Activated naive CD8-positive, alpha-beta T cell (primary cell): ENCODE measurements at regions not wholly inside any gene's neighbourhood (a gene's known extent, or its start where the extent isn't known, plus 50 kb on each side); places are given as distances from the start of the nearest gene placed in this dataset.

Experiments
- H3K27ac Mint-ChIP-seq: one replicate; pipeline ENCODE4 v1.8.0; 2021; ENCODE audit warnings: mixed read lengths
- H3K27me3 Mint-ChIP-seq: one replicate; pipeline ENCODE4 v1.8.0; 2021; ENCODE audit warnings: mixed read lengths
- H3K36me3 Mint-ChIP-seq: one replicate; pipeline ENCODE4 v1.8.0; 2021; ENCODE audit warnings: mixed read lengths
- H3K4me1 Mint-ChIP-seq: one replicate; pipeline ENCODE4 v1.8.0; 2021; ENCODE audit warnings: low read depth, mixed read lengths
- H3K4me3 Mint-ChIP-seq: one replicate; pipeline ENCODE4 v1.8.0; 2021; ENCODE audit warnings: mild to moderate bottlenecking, mixed read lengths
- H3K9me3 Mint-ChIP-seq: one replicate; pipeline ENCODE4 v1.8.0; 2021; ENCODE audit warnings: low read depth, mixed read lengths

DNA sequence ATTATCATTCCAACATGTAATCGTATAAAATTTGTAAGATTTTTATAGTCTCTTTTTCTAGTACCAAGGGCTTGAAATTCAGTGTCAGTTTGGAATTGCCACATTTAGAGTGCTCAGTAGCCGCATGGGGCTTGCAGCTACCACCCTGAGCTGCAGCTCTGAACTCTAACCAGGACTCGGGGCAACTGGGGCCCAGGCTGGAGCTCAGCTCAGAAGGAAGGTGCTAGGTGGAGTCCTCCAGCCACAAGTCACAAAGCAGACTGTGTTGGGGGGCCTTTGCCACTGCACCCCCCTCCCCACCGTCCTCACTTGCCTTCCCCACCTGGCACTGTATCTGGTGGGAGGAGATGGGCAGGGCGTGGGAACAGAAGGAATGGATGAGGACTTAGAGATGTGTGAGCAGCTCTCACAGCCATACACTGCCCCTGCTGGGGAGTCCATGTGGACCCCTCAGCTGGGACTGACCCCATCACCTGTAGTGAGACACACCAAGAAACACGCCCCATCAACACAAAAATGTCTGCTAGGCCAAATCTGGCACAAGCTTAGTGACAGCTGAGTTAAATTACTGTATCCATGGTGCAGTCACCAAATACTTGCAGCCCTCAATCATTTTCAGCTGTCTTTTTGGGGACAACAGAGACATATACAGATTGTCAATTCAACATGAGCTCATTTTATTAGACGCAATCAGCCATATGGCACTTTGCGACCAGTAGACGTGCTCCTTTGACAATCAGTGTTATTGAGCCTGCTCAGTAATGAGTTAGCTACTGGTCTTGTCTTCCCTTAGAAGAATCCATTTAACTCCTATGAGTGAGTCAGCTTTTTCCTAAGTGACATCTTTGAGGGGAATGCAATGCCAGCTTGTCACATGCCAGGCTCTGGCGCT is 241.7 kb upstream of the RAB4A start:
- Mint-ChIP-seq H3K9me3 (no peaks in the 10 kb centered on the region), H3K36me3 (no peaks in the 10 kb centered on the region), H3K4me3 (no peak overlapping the region), H3K27me3 (no peaks in the 10 kb centered on the region), H3K27ac (no peak overlapping the region), H3K4me1 (peaks cover 15% of the 10 kb centered on the region)

DNA sequence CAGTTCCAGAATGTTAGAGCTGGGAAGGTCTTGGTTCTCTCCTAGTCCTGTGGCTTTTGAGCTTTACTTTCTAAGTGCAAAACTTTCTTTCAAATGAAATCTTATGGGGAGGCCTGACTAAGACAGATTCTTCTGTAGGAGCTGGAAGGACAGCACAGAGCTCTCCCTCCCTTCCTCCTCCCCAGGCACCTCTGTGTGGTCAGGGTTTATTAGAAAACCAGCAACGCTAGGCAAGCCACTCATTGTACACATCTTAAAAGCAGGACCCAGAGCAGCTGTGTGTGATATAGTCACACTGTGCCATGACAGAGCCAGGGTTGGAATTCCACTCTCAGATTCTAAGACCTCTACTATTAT is 241.1 kb upstream of the RAB4A start:
- Mint-ChIP-seq H3K4me1 (peaks cover 19% of the 10 kb centered on the region), H3K27ac (no peak overlapping the region), H3K36me3 (no peaks in the 10 kb centered on the region), H3K9me3 (no peaks in the 10 kb centered on the region), H3K4me3 (no peak overlapping the region), H3K27me3 (no peaks in the 10 kb centered on the region)

DNA sequence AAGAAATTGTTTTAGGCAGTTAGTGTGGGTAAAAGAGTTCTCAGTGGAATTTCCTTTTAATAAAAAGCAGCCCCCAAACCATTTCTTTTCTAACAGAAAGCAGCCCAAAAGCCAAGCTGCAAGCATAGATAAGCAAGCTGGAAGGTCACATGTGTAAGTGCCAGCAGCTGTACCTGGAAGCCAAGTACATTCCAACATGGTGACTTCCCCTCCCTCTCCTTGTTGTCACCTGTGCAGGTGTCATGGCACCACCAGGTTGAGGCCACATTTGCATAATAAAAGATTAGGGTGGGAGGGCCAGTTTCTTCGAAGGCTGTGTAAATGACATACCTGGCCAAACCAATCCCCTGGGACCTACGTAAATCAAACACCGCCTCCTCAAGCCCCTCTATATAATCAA is 240.3 kb upstream of the RAB4A start:
- no peaks in the 10 kb centered on the region for H3K27me3 Mint-ChIP-seq
- H3K4me1 Mint-ChIP-seq: peaks cover 27% of the 10 kb centered on the region
- H3K27ac Mint-ChIP-seq: no peak overlapping the region
- H3K36me3 Mint-ChIP-seq: no peaks in the 10 kb centered on the region
- H3K4me3 Mint-ChIP-seq: no peak overlapping the region
- no peaks in the 10 kb centered on the region for H3K9me3 Mint-ChIP-seq

DNA sequence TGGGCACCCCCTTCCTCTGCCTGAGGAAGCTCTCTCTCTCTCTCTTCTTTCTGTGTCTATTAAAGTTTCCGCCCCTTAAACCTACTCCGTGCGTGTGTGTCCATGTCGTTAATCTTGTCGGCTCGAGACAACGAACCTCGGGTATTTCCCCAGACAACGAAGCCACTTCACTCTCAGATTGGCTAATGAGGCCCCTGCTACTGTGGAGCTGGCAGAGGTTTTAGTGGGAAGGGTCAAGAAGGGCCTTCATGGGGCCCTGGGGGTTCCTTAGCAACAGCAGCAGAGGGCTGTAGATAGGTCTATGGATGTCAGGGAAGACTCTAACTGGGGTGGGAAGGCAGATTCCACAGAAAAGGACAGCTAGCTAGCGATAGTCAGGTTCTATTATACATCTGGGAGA is 239.8 kb upstream of the RAB4A start:
- H3K36me3 Mint-ChIP-seq: no peaks in the 10 kb centered on the region
- peaks cover 32% of the 10 kb centered on the region for H3K4me1 Mint-ChIP-seq
- H3K9me3 Mint-ChIP-seq: no peaks in the 10 kb centered on the region
- no peak overlapping the region for H3K4me3 Mint-ChIP-seq
- H3K27ac Mint-ChIP-seq: no peak overlapping the region
- no peaks in the 10 kb centered on the region for H3K27me3 Mint-ChIP-seq

DNA sequence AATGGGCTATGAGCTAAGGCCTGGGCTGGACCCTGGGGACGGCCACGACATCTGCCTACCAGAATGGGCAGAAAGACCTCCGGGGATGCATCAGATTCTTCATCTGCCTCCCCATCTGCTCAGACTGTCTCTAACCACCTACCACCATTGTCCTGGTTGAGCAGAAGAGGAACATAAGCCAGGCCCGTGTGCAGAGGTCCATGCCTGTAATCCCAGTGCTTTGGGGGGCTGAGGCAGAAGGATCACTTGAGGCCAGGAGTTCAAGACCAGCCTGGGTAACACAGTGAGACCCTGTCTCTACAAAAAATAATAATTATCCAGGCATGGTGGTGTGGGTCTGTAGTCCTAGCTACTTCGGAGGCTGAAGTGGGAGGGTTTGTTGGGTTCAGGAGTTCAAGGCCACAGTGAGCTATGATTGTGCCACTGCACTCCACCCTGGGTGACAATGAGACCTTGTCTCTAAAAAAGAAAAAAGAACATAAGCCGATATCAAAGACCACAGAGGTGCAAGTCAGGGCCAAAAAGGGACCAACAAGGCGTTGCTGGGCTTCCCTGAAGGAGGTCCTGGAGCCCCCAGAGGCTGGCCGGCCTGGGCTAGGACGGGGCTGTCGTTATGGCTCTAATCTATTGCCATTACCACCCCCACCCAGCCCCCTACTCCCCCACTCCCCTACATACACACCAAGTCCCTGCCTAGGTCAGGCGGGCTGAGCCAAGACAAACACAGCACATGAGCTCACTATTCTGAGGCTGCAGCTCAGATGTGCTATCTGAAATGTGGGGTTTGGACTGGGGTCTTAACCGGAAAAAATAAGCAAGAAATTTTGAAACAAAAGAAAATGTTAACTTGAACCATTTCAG is 239.2 kb upstream of the RAB4A start:
- no peaks in the 10 kb centered on the region for H3K9me3 Mint-ChIP-seq
- H3K27me3 Mint-ChIP-seq: no peaks in the 10 kb centered on the region
- H3K4me3 Mint-ChIP-seq: no peak overlapping the region
- H3K4me1 Mint-ChIP-seq: peaks cover 37% of the 10 kb centered on the region
- H3K36me3 Mint-ChIP-seq: no peaks in the 10 kb centered on the region
- no peak overlapping the region for H3K27ac Mint-ChIP-seq

DNA sequence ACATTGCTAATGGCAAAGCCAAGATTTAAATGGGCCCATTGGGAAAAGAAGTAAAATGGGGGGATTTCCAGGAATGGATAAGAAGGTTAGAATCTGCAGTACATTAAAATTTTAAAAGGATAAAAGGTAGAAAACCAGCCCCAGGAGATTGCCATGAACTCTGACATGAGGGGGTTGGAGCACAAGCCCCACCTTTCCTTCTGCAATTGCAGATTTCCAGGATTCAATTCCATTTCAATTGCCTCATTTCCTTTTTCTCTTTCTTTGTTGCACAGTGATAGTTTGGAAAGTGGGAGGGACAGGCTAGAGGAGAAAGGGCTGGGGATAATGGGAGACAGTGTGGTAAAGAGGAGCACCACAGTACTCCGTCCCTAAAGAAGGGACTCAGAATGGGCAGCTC is 238.5 kb upstream of the RAB4A start:
- Mint-ChIP-seq H3K27ac (no peak overlapping the region), H3K9me3 (no peaks in the 10 kb centered on the region), H3K27me3 (no peaks in the 10 kb centered on the region), H3K4me3 (no peak overlapping the region), H3K36me3 (no peaks in the 10 kb centered on the region), H3K4me1 (peaks cover 34% of the 10 kb centered on the region)

DNA sequence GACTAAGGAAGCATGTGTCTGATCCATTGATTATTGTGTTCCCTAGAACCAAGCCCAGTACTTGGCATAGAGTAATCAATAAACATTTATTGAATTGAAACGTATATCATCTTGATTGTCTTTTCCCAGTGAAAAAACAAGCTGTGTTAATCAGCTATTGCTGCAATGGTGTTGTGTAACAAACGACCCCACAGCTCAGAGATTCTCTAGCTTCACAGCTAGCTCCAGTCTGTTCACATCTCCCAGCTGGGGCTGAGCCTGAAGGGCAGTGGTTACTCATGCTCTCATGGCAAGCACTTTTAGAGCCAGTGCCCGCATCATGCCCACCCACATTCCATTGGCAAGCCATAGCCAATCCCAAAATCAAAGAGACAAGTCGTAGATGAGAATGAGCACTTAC is 237.4 kb upstream of the RAB4A start:
- Mint-ChIP-seq H3K27me3 (no peaks in the 10 kb centered on the region), H3K27ac (no peak overlapping the region), H3K4me1 (peaks cover 29% of the 10 kb centered on the region), H3K36me3 (no peaks in the 10 kb centered on the region), H3K9me3 (no peaks in the 10 kb centered on the region), H3K4me3 (no peak overlapping the region)

DNA sequence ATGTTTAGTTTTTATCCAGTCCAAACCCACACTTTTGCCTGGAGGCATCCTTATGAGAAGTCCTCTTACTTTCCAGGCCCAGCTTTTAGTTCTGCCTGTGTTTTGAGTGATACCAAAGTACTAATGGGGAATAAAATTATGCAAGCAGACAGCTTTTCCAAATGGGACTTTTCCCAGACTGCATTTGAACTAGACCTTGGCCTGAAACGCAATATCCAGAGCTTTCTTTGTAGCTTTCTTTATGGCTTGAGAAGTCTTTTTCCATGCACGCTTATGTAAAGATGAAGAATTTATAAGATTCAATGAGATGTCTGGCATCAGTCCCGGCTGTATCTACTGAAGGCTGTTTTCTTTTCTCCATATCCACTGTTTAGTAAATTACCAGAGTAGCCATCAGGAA is 236.6 kb upstream of the RAB4A start:
- H3K27ac Mint-ChIP-seq: no peak overlapping the region
- H3K9me3 Mint-ChIP-seq: no peaks in the 10 kb centered on the region
- H3K36me3 Mint-ChIP-seq: no peaks in the 10 kb centered on the region
- H3K27me3 Mint-ChIP-seq: peaks cover 2% of the 10 kb centered on the region
- no peak overlapping the region for H3K4me3 Mint-ChIP-seq
- peaks cover 29% of the 10 kb centered on the region for H3K4me1 Mint-ChIP-seq

DNA sequence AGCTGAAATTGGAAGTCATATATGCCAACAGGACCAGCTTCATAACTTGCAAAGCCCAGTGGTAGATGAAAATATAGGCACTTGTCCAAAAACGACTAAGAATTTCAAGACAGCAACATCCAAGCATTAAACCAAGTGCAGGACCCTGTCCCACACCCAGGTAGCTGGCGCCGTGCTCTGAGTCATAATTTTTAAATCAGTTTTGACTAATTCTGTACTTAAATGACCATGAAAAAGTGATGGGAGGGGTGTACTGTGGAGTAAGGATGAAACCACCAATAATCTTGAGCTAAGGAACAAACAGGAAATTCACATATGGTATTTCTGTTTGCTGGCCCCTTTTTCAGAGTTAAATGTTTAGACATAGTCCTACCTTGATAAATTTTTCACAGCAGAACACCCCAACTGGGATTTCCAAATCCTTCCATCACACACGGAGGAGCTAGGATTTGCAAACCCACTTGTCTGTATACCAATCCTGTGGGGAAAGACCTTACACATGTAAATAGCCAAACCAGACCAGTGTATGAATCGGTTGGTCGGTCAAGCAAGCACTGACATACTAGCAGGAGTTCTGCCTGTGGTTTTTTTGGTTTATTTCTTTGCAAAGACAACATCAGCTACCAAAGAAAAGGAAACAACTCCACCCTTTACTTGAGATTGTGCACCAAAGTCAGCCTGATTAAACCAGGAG is 235.7 kb upstream of the RAB4A start:
- H3K4me3 Mint-ChIP-seq: no peak overlapping the region
- peaks cover 4% of the 10 kb centered on the region for H3K27me3 Mint-ChIP-seq
- peaks cover 29% of the 10 kb centered on the region for H3K4me1 Mint-ChIP-seq
- H3K9me3 Mint-ChIP-seq: no peaks in the 10 kb centered on the region
- H3K36me3 Mint-ChIP-seq: no peaks in the 10 kb centered on the region
- H3K27ac Mint-ChIP-seq: no peak overlapping the region

DNA sequence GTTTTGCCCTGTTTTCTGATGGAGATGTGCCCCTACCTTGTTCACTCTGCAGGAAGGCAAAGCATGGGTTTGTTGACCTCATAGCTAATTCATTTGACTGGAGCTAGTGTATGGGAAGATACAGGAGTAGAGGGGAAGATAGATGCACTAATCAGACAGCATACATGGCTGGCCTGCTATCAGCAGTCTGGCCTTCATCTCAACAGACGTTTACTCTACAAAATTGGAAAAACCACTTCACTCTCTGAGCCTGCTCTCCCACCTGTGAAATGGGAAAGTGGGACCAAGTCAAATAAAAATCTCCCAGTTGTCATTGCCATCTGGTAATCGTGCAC is 235.2 kb upstream of the RAB4A start:
- Mint-ChIP-seq H3K27me3 (peaks cover 4% of the 10 kb centered on the region), H3K27ac (no peak overlapping the region), H3K4me1 (peaks cover 29% of the 10 kb centered on the region), H3K9me3 (no peaks in the 10 kb centered on the region), H3K36me3 (no peaks in the 10 kb centered on the region), H3K4me3 (no peak overlapping the region)

DNA sequence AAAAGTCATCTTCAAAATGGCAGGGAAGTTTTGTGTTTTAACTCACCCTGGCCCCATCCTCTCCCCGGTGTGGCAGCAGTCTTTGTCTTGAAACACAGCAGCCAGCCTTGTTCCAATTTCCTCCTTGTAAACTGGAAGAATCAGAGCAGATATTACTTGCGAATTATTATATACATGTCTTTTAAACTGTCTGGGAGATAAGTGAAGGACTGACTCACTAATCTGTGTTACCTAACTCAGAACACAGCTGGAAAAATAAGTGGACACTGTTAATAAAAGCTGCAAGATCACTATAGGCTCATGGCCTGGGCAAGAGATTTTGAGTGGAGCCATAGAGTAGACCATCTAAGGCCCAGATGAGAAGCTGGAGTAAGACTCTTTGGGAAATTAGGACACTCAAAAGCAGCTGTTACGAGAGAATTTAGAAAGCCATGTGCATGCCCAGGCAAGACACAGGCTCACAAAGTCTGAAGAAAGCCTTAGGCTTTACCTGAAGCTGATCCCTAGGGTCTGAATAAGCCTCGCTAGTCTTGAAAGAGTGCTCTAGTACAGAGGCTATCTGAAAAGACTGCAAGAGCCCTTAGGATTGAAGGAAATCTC is 233.0 kb upstream of the RAB4A start:
- Mint-ChIP-seq H3K27me3 (peaks cover 4% of the 10 kb centered on the region), H3K27ac (no peak overlapping the region), H3K4me1 (peaks cover 28% of the 10 kb centered on the region), H3K9me3 (no peaks in the 10 kb centered on the region), H3K4me3 (no peak overlapping the region), H3K36me3 (no peaks in the 10 kb centered on the region)

DNA sequence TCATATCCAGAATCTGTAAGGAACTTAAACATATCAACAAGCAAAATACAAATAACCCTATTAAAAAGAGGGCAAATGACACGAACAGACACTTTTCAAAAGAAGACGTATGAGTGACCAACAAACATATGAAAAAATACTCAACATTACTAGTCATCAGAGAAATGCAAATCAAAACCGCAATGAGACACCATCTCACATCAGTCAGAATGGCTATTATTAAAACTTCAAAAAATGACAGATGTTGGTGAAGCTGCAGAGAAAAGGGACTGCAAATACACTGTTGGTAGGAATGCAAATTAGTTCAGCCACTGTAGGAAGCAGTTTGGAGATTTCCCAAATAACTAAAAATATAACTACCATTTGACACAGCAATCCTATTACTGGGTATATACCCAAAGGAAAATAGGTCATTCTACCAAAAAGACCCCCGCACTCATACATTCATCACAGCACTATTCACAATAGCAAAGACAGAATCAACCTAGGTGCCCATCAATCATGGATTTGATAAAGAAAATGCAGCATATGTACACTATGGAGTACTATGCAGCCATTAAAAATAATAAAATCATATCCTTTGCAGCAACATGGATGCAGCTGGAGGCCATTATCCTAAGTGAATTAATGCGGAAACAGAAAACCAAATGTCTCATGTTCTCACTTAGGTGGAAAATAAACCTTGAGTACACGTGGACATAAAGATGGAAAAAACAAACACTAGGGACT is 230.1 kb upstream of the RAB4A start:
- Mint-ChIP-seq H3K27me3 (peaks cover 4% of the 10 kb centered on the region), H3K9me3 (no peaks in the 10 kb centered on the region), H3K36me3 (no peaks in the 10 kb centered on the region), H3K4me1 (peaks cover 10% of the 10 kb centered on the region), H3K4me3 (no peak overlapping the region), H3K27ac (no peak overlapping the region)

DNA sequence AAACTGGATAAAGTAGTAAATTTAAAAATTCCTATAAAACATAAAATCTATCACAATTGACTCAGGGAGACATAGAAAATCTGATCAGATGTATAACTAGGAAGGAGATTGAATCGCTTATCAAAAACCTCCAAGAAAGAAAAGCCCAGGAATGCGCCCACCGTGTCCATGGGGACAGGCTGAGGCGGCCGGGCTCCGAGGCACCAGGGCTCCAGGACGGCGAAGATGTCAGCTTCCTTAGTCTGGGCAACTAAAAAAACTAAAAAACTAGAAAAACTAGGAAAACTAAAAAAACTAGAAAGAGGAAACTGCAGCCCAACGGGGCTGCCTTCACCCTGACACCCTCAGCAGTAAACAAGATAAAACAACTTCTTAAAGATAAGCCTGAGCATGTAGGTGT is 229.0 kb upstream of the RAB4A start:
- H3K4me1 Mint-ChIP-seq: no peaks in the 10 kb centered on the region

DNA sequence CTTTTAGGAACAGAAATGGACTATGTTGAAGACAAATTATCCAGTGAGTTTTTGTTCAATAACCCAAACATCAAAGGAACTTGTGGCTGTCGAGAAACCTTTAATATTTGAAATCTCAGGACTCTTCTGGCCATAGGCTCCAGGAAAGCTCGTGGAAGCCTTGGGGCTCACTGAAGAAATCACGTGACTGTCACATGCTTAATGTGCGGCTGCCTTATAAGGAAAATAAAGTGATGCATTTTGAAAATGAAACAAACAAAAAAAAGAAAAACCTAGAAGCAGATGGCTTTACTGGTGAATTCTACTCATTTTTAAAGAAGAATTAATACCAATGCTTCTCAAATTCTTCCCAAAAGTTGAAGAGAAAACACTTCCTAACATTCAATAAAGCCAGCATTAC is 228.4 kb upstream of the RAB4A start:
- Mint-ChIP-seq H3K9me3 (no peaks in the 10 kb centered on the region), H3K4me3 (no peak overlapping the region), H3K4me1 (no peaks in the 10 kb centered on the region), H3K27ac (no peak overlapping the region), H3K36me3 (peaks cover 3% of the 10 kb centered on the region), H3K27me3 (peaks cover 4% of the 10 kb centered on the region)

More for the DNA sequence above, 229.0 kb upstream of the RAB4A start:
- Mint-ChIP-seq H3K9me3 (no peaks in the 10 kb centered on the region), H3K27ac (no peak overlapping the region), H3K4me3 (no peak overlapping the region), H3K27me3 (peaks cover 4% of the 10 kb centered on the region), H3K36me3 (peaks cover 3% of the 10 kb centered on the region)
